Neutrophil (primary cell): ENCODE measurements at regions not wholly inside any gene's neighbourhood (a gene's known extent, or its start where the extent isn't known, plus 50 kb on each side); places are given as distances from the start of the nearest gene placed in this dataset.

Experiments used
- H3K27ac ChIP-seq: fragments of 200-600 bp; sonication (generic); 2 replicates; pipeline ENCODE4 v1.5.1; 2016; ENCODE audit warnings: mild to moderate bottlenecking, moderate library complexity
- H3K27me3 ChIP-seq: fragments of 200-600 bp; sonication (generic); 2 replicates; pipeline ENCODE4 v1.6.0; 2016; ENCODE audit warnings: mild to moderate bottlenecking
- H3K36me3 ChIP-seq: fragments of 200-600 bp; sonication (generic); 2 replicates; pipeline ENCODE4 v1.5.1; 2017
- H3K4me1 ChIP-seq, 2 experiments: fragments of 200-600 bp in 1 of 2; sonication (generic) in 1 of 2; 1 replicate in 1 of 2; 2 replicates in 1 of 2; pipeline versions ENCODE4 v1.5.1 to v1.6.1; 2013 to 2016; ENCODE audit warnings: low read depth in 1 of 2, low read length in 1 of 2, mild to moderate bottlenecking in 1 of 2, moderate library complexity in 1 of 2; ENCODE audit not compliant: control insufficient read depth in 1 of 2, insufficient read depth in 1 of 2
- H3K4me3 ChIP-seq, 2 experiments: fragments of 200-600 bp in 1 of 2; sonication (generic) in 1 of 2; 1 replicate in 1 of 2; 2 replicates in 1 of 2; pipeline ENCODE4 v1.5.1; 2013 to 2016; ENCODE audit warnings: low read depth in 1 of 2, low read length in 1 of 2, mild to moderate bottlenecking in 1 of 2, moderate library complexity in 1 of 2
- H3K9me3 ChIP-seq: fragments of 200-600 bp; sonication (generic); 2 replicates; pipeline ENCODE4 v1.5.1; 2016
- CTCF ChIP-seq: fragments of 200-600 bp; sonication (generic); IDR thresholded peaks from 2 replicates; pipeline ENCODE4 v1.5.1; 2016; ENCODE audit warnings: antibody characterized with exemption

GRCh38 chrX:139209342-139209741, 321.2 kb upstream of the F9 start:
- Histone ChIP-seq H3K4me3 (no peak overlapping the region), H3K36me3 (no peaks in the 10 kb centered on the region), H3K27me3 (peaks cover 47% of the 10 kb centered on the region), H3K27ac (no peak overlapping the region), H3K9me3 (no peaks in the 10 kb centered on the region), H3K4me1 (peaks cover 0 to 31% of the 10 kb centered on the region in 2 experiments)
- TF ChIP-seq CTCF, result no peak

- Histone ChIP-seq H3K4me1 (peaks cover 6 to 23% of the 10 kb centered on the region in 2 experiments), H3K9me3 (no peaks in the 10 kb centered on the region), H3K27me3 (peaks cover 64% of the 10 kb centered on the region), H3K36me3 (no peaks in the 10 kb centered on the region), H3K27ac (no peak overlapping the region), H3K4me3 (no peak overlapping the region)
- no peak for TF ChIP-seq CTCF
These were observed 322.9 kb upstream of the F9 start for GRCh38 chrX:139207655-139208054.

- peaks cover 72% of the 10 kb centered on the region for H3K27me3 ChIP-seq
These were observed 323.6 kb upstream of the F9 start for GRCh38 chrX:139206914-139207313.

GRCh38 chrX:139204898-139205667, 325.5 kb upstream of the F9 start:
- Histone ChIP-seq H3K9me3 (no peaks in the 10 kb centered on the region), H3K4me1 (peaks cover 23 to 26% of the 10 kb centered on the region in 2 experiments), H3K4me3 (peak overlapping the region; percentile 65 to 69), H3K36me3 (no peaks in the 10 kb centered on the region), H3K27ac (peak overlapping the region; percentile 82), H3K27me3 (peaks cover 67% of the 10 kb centered on the region)
- TF ChIP-seq CTCF, result peak; percentile 14

More at GRCh38 chrX:139206914-139207313, 323.6 kb upstream of the F9 start:
- Histone ChIP-seq H3K27ac (no peak overlapping the region), H3K36me3 (no peaks in the 10 kb centered on the region), H3K9me3 (no peaks in the 10 kb centered on the region), H3K4me1 (peaks cover 13 to 23% of the 10 kb centered on the region in 2 experiments), H3K4me3 (no peak overlapping the region)
- no peak for TF ChIP-seq CTCF

- H3K9me3 ChIP-seq, result no peaks in the 10 kb centered on the region
- H3K27ac ChIP-seq, result peak overlapping the region; percentile 82
- H3K27me3 ChIP-seq, result peaks cover 67% of the 10 kb centered on the region
- no peaks in the 10 kb centered on the region for H3K36me3 ChIP-seq
- H3K4me3 ChIP-seq, result peak overlapping the region; percentile 65 to 69
- H3K4me1 ChIP-seq, result peaks cover 23 to 26% of the 10 kb centered on the region in 2 experiments
- no peak for TF ChIP-seq CTCF
These were observed 326.0 kb upstream of the F9 start for GRCh38 chrX:139204571-139204897.
